ENCODE measurements at regions not wholly inside any gene's neighbourhood (a gene's known extent, or its start where the extent isn't known, plus 50 kb on each side); places are given as distances from the start of the nearest gene placed in this dataset.
A peak's percentile ranks its signal among the peaks of the same experiment; 100 is the strongest.

GRCh38 chr4:128390475-128390996, 102.9 kb upstream of the PGRMC2 start:
- DNase-seq = no peak

GRCh38 chr4:128388796-128389195, 101.2 kb upstream of the PGRMC2 start:
- no peak for DNase-seq

- no peak for DNase-seq
These were observed 100.7 kb upstream of the PGRMC2 start for GRCh38 chr4:128388352-128388630.

- DNase-seq = no peak
These were observed 100.2 kb upstream of the PGRMC2 start for GRCh38 chr4:128387600-128388351.

- peak in 55 of 56 donors; percentile 3 to 94 (median 61) for DNase-seq
These were observed 99.4 kb upstream of the PGRMC2 start for GRCh38 chr4:128386761-128387599.

- no peak for DNase-seq
These were observed 98.2 kb upstream of the PGRMC2 start for GRCh38 chr4:128385683-128386304.

- no peak for DNase-seq
These were observed 97.4 kb upstream of the PGRMC2 start for GRCh38 chr4:128384765-128385598.

- DNase-seq = no peak
These were observed 96.5 kb upstream of the PGRMC2 start for GRCh38 chr4:128384091-128384520.

- no peak for DNase-seq
These were observed 94.3 kb upstream of the PGRMC2 start for GRCh38 chr4:128381748-128382559.

- DNase-seq = no peak
These were observed 92.7 kb upstream of the PGRMC2 start for GRCh38 chr4:128380306-128380705.

GRCh38 chr4:128379860-128380259, 92.2 kb upstream of the PGRMC2 start:
- DNase-seq = peak in 5 of 56 donors; percentile 3 to 22 (median 9)

- DNase-seq = no peak
These were observed 91.1 kb upstream of the PGRMC2 start for GRCh38 chr4:128378668-128379067.

GRCh38 chr4:128376958-128377357, 89.3 kb upstream of the PGRMC2 start:
- no peak for DNase-seq

- no peak for DNase-seq
These were observed 88.7 kb upstream of the PGRMC2 start for GRCh38 chr4:128376303-128376702.

GRCh38 chr4:128373628-128374027, 86.0 kb upstream of the PGRMC2 start:
- DNase-seq = no peak

GRCh38 chr4:128371876-128372275, 84.3 kb upstream of the PGRMC2 start:
- no peak for DNase-seq

- DNase-seq = no peak
These were observed 83.6 kb upstream of the PGRMC2 start for GRCh38 chr4:128371001-128371777.

- no peak for DNase-seq
These were observed 78.6 kb upstream of the PGRMC2 start for GRCh38 chr4:128366212-128366611.

- no peak for DNase-seq
These were observed 77.0 kb upstream of the PGRMC2 start for GRCh38 chr4:128364565-128364964.
